ENCODE measurements at regions not wholly inside any gene's neighbourhood (a gene's known extent, or its start where the extent isn't known, plus 50 kb on each side); places are given as distances from the start of the nearest gene placed in this dataset.

GRCh38 chr16:85246973-85247372, 134.7 kb upstream of the CIBAR2 start:
- no peak for DNase-seq (ENCODE audit: low read depth)
- no peak for TF ChIP-seq CTCF (IDR thresholded peaks at IDR 0.05; ENCODE audit: insufficient read depth, low read length, severe bottlenecking)
- peaks cover 2% of the 10 kb centered on the region for H3K27me3 ChIP-seq (ENCODE audit: control insufficient read depth, insufficient read depth, low read length)
- no peaks in the 10 kb centered on the region for H3K36me3 ChIP-seq (ENCODE audit: control insufficient read depth, insufficient read depth, low read length)
- no peak for FAIRE-seq
- H3K4me3 ChIP-seq (ENCODE audit: low read depth, low read length), result no peak overlapping the region

DNA sequence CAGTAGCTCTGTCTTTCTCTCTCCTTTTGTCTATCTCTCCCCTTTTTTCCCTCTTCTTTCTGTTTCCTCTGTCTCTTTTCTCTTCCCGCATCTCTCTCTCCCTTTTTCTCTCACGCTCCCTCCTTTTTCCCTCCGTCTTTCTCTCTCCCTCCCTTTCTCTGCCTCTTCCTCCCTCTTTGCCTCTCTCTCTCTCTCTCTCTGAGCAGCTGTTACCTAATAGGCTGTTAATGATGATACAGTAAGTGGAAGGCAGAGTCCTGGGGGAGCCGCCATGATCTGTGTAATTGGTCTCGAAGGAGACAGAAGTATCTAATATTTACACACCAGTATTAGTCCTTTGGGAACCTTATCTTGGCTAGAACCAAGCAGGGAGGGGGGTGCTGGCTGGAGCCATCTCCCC, 136.1 kb upstream of the CIBAR2 start:
- FAIRE-seq (no peak), DNase-seq (ENCODE audit: low read depth) (no peak)
- peaks cover 2% of the 10 kb centered on the region for H3K27me3 ChIP-seq (ENCODE audit: control insufficient read depth, insufficient read depth, low read length)
- no peaks in the 10 kb centered on the region for H3K36me3 ChIP-seq (ENCODE audit: control insufficient read depth, insufficient read depth, low read length)
- no peak for TF ChIP-seq CTCF (IDR thresholded peaks at IDR 0.05; ENCODE audit: insufficient read depth, low read length, severe bottlenecking)
- H3K4me3 ChIP-seq (ENCODE audit: low read depth, low read length), result no peak overlapping the region

GRCh38 chr16:85248857-85249256, 136.6 kb upstream of the CIBAR2 start:
- no peak for FAIRE-seq
- Histone ChIP-seq H3K4me3 (ENCODE audit: low read depth, low read length) (no peak overlapping the region), H3K27me3 (ENCODE audit: control insufficient read depth, insufficient read depth, low read length) (peaks cover 2% of the 10 kb centered on the region), H3K36me3 (ENCODE audit: control insufficient read depth, insufficient read depth, low read length) (no peaks in the 10 kb centered on the region)
- no peak for DNase-seq (ENCODE audit: low read depth)
- TF ChIP-seq CTCF (IDR thresholded peaks at IDR 0.05; ENCODE audit: insufficient read depth, low read length, severe bottlenecking), result no peak

GRCh38 chr16:85249418-85250146, 137.3 kb upstream of the CIBAR2 start:
- H3K27me3 ChIP-seq (ENCODE audit: control insufficient read depth, insufficient read depth, low read length), result peaks cover 2% of the 10 kb centered on the region
- no peak for DNase-seq (ENCODE audit: low read depth)
- no peak for FAIRE-seq
- H3K36me3 ChIP-seq (ENCODE audit: control insufficient read depth, insufficient read depth, low read length), result no peaks in the 10 kb centered on the region
- TF ChIP-seq CTCF (IDR thresholded peaks at IDR 0.05; ENCODE audit: insufficient read depth, low read length, severe bottlenecking), result no peak
- H3K4me3 ChIP-seq (ENCODE audit: low read depth, low read length), result no peak overlapping the region

GRCh38 chr16:85250147-85250463, 137.8 kb upstream of the CIBAR2 start:
- Histone ChIP-seq H3K36me3 (ENCODE audit: control insufficient read depth, insufficient read depth, low read length) (no peaks in the 10 kb centered on the region), H3K27me3 (ENCODE audit: control insufficient read depth, insufficient read depth, low read length) (peaks cover 2% of the 10 kb centered on the region), H3K4me3 (ENCODE audit: low read depth, low read length) (no peak overlapping the region)
- DNase-seq (ENCODE audit: low read depth), result no peak
- FAIRE-seq, result no peak
- no peak for TF ChIP-seq CTCF (IDR thresholded peaks at IDR 0.05; ENCODE audit: insufficient read depth, low read length, severe bottlenecking)

GRCh38 chr16:85250609-85251223, 138.4 kb upstream of the CIBAR2 start:
- no peak for DNase-seq (ENCODE audit: low read depth)
- no peak overlapping the region for H3K4me3 ChIP-seq (ENCODE audit: low read depth, low read length)
- FAIRE-seq, result peak; percentile 7
- H3K36me3 ChIP-seq (ENCODE audit: control insufficient read depth, insufficient read depth, low read length), result no peaks in the 10 kb centered on the region
- no peak for TF ChIP-seq CTCF (IDR thresholded peaks at IDR 0.05; ENCODE audit: insufficient read depth, low read length, severe bottlenecking)
- peaks cover 2% of the 10 kb centered on the region for H3K27me3 ChIP-seq (ENCODE audit: control insufficient read depth, insufficient read depth, low read length)

Measured in bronchial epithelial cell (primary cell).